MCF 10A (cell line): ENCODE measurements at regions not wholly inside any gene's neighbourhood (a gene's known extent, or its start where the extent isn't known, plus 50 kb on each side); places are given as distances from the start of the nearest gene placed in this dataset.

Source experiments
- BruUV-seq: library from RNA; stranded (reverse); fragments of 400-500 nt; replicated peaks from 2 replicates; lab custom pipeline; 2021; lab: Mats Ljungman, UMichigan
- CTCF ChIA-PET: fragments of 300-600 bp; sonication (Branson Sonifier 250); formaldehyde crosslinking; extraction: SDS; loops from one replicate; lab custom pipeline; 2021; ENCODE audit warnings: antibody characterized with exemption, inconsistent platforms; lab: Yijun Ruan, JAX
- POLR2A ChIA-PET: fragments of 300-600, 350-650 bp; sonication (Branson Sonifier 250); formaldehyde crosslinking; extraction: SDS; loops from one replicate; lab custom pipeline; 2020; ENCODE audit warnings: antibody characterized with exemption, inconsistent platforms; lab: Yijun Ruan, JAX
- DNase-seq: peaks from one replicate; pipeline ENCODE4 v3.0.0-alpha.2; 2018; ENCODE audit not compliant: unreplicated experiment
- H3K27ac Mint-ChIP-seq: one replicate; pipeline ENCODE4 v1.8.0; 2022; ENCODE audit warnings: mild to moderate bottlenecking, low read depth, mixed read lengths; ENCODE audit not compliant: unreplicated experiment
- H3K27me3 Mint-ChIP-seq: one replicate; pipeline ENCODE4 v1.8.0; 2022; ENCODE audit warnings: mixed read lengths; ENCODE audit not compliant: insufficient read depth, unreplicated experiment
- H3K36me3 Mint-ChIP-seq: one replicate; pipeline ENCODE4 v1.8.0; 2022; ENCODE audit warnings: mild to moderate bottlenecking, moderate library complexity, mixed read lengths; ENCODE audit not compliant: insufficient read depth, unreplicated experiment
- H3K4me1 Mint-ChIP-seq: one replicate; pipeline ENCODE4 v1.8.0; 2022; ENCODE audit warnings: mixed read lengths; ENCODE audit not compliant: insufficient read depth, unreplicated experiment
- H3K4me3 Mint-ChIP-seq: one replicate; pipeline ENCODE4 v1.8.0; 2022; ENCODE audit warnings: mild to moderate bottlenecking, moderate library complexity, mixed read lengths; ENCODE audit not compliant: unreplicated experiment
- H3K9me3 Mint-ChIP-seq: one replicate; pipeline ENCODE4 v1.8.0; 2022; ENCODE audit warnings: mixed read lengths; ENCODE audit not compliant: unreplicated experiment
- intact Hi-C: fragments of 100-400 bp; cut with micrococcal nuclease; formaldehyde crosslinking; loops from 2 replicates; pipeline ENCODE4 v1.14.1; 2022
- TF ChIP-seq, protein P1 (sequence below): fragments of 200-600 bp; IDR thresholded peaks from one replicate; pipeline ENCODE4 v1.8.0; 2022; ENCODE audit warnings: antibody characterized with exemption, mild to moderate bottlenecking; ENCODE audit not compliant: unreplicated experiment

DNA sequence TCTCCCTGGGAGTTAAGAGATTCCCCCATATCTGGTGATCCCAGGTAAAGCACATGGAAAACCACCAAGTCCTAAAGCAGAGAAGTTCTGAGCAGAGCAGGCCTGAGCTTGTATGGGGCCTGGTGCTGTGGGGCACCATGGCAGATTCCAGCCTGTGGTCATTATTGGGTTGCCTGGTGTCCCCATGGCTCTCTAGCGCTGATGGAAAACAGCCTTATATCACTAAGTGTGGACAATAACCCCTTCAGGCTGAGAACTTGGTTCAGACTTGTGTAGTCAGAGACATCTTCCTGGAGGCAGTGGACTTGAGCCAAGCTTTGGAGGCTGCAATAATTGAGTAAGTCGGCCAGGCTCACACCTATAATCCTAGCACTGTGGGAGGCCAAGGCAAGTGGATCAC, 96.8 kb downstream of the MCFD2 start:
- H3K4me3 Mint-ChIP-seq, result no peak overlapping the region
- no peaks in the 10 kb centered on the region for H3K27me3 Mint-ChIP-seq
- ChIA-PET CTCF (no interaction called here), POLR2A (interaction anchor here (0.6 to 0.8 kb wide), 3 partner anchors 9 to 42 kb away, joined by 3 to 4 read pairs (median 3); no protein-coding TSS in a partner anchor)
- DNase-seq, result no peak
- TF ChIP-seq, protein P1, sequence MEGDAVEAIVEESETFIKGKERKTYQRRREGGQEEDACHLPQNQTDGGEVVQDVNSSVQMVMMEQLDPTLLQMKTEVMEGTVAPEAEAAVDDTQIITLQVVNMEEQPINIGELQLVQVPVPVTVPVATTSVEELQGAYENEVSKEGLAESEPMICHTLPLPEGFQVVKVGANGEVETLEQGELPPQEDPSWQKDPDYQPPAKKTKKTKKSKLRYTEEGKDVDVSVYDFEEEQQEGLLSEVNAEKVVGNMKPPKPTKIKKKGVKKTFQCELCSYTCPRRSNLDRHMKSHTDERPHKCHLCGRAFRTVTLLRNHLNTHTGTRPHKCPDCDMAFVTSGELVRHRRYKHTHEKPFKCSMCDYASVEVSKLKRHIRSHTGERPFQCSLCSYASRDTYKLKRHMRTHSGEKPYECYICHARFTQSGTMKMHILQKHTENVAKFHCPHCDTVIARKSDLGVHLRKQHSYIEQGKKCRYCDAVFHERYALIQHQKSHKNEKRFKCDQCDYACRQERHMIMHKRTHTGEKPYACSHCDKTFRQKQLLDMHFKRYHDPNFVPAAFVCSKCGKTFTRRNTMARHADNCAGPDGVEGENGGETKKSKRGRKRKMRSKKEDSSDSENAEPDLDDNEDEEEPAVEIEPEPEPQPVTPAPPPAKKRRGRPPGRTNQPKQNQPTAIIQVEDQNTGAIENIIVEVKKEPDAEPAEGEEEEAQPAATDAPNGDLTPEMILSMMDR, result no peak
- H3K36me3 Mint-ChIP-seq, result peaks cover 5% of the 10 kb centered on the region
- no peaks in the 10 kb centered on the region for H3K9me3 Mint-ChIP-seq
- H3K27ac Mint-ChIP-seq, result no peak overlapping the region
- intact Hi-C loops, result no loop called here
- no peaks in the 10 kb centered on the region for H3K4me1 Mint-ChIP-seq
- no TSS peak for BruUV-seq

DNA sequence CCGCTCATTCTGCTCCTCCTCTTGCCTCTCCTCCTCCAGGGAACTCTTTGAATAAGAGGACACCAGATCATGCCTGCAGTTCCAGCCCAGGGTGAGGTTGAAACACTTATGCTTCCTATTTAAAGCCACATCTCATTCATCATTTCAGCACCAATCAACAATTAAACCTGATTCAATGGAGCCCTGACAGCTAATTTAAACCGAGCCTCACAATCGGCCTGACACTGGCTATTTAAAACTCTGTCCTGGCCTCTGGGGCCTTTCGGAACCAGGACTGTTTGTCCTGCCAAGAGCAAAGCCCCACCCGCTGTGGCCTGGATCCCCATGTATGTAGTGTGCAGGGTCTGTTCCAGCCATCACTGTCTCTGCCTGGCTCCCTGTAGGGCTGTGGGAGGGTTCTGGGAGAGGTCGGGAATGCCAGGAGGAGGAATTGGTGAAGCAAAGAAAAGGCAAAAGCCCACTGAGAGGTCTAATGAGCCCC, 97.4 kb downstream of the MCFD2 start:
- ChIA-PET CTCF (interaction anchor here (0.6 to 0.7 kb wide), 2 partner anchors 11 to 20 kb away, joined by 3 to 4 read pairs; no protein-coding TSS in a partner anchor), POLR2A (interaction anchor here (0.6 kb wide), 1 partner anchor 14 kb away, joined by 3 read pairs; no protein-coding TSS in a partner anchor)
- peak overlapping the region; percentile 2 for H3K27ac Mint-ChIP-seq
- H3K36me3 Mint-ChIP-seq, result peaks cover 5% of the 10 kb centered on the region
- no peaks in the 10 kb centered on the region for H3K9me3 Mint-ChIP-seq
- intact Hi-C loops, result no loop called here
- TF ChIP-seq, protein P1, result no peak
- BruUV-seq, result no TSS peak
- DNase-seq, result no peak
- no peak overlapping the region for H3K4me3 Mint-ChIP-seq
- H3K4me1 Mint-ChIP-seq, result no peaks in the 10 kb centered on the region
- no peaks in the 10 kb centered on the region for H3K27me3 Mint-ChIP-seq

DNA sequence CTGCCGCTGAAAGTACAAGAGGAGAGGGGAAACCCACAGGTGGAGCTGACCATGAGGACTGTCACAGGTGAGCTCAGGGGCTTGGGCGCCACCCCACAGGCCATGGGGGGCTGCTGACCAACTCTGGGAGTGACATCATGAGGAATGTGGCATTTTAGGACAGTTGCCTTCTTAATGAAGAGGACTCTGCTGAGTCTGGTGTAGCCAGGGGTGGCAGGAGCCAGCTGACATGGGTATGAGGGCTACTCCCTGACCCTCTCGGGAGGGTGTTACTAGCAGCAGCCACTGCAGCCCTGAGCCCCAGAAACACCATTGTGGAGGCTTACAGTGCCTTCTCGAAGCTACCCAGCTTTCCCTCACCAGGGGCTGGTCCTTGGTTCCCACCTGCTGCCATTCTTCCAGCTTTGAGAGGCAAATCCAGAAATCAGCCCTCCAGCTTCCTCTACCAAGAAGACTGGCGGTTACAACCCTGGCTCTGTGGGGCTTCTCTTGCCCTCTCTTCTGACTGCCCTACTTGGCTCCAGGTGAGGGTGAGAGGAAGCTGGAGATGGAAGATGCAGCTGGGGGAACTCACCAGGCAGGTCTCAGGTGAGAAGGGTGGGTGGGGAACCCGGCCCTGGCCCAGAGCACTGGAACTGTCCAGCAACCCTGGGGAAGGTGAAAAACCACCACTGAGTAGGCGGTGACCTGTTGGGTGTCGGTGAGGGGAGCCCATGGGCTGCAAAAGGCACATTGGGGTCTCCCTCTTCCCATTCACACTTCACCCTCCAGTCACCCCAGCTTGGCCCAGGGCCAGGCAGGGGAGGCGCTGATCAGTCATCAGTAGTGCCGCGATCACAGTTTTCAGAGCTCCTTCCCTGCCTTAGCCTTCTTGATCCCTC, 98.5 kb downstream of the MCFD2 start:
- Mint-ChIP-seq H3K9me3 (no peaks in the 10 kb centered on the region), H3K36me3 (peaks cover 5% of the 10 kb centered on the region), H3K4me3 (no peak overlapping the region), H3K27ac (no peak overlapping the region), H3K27me3 (peaks cover 2% of the 10 kb centered on the region), H3K4me1 (no peaks in the 10 kb centered on the region)
- intact Hi-C loops, result no loop called here
- TF ChIP-seq, protein P1, result no peak
- POLR2A ChIA-PET, result no interaction called here
- no peak for DNase-seq
- no TSS peak for BruUV-seq
- CTCF ChIA-PET, result interaction anchor here (0.5 to 0.6 kb wide), 3 partner anchors 21 to 316 kb away, joined by 3 to 4 read pairs (median 3); no protein-coding TSS in a partner anchor

DNA sequence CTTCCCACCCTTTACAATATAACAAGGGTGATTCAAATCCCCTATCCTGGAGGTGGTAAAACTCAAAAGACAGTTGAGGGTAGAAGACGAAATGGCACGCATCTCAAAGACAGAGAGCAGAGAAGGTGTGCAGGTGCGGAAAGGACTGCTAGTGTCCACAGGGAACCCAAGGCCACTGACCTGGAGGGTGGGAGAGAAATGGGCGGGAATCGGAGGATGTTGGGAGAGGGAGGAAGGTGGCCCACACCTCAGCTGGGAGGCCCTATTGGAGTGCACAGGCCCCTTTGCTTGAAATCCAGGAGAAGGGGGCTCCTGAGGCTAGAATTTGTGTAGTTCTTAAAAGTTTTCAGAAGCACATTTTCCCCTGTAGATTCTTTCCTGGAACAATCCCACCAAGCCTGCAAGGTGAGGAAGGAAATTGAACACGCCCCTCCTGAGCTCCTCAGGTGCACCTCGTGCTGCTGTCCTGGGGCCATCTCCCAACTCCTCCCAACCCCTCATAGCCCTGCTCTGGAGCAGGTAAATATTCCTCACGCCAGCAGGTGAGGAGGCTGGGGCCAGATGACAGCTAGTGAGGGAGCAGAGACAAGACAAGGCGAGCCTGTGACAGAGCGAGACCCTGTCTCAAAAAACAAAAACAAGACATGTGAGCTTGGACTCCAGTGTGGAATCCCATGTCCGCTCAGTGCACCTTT, 99.3 kb downstream of the MCFD2 start:
- POLR2A ChIA-PET, result no interaction called here
- CTCF ChIA-PET, result interaction anchor here (0.5 to 0.6 kb wide), 3 partner anchors 36 to 315 kb away, joined by 3 to 4 read pairs (median 4); no protein-coding TSS in a partner anchor
- TF ChIP-seq, protein P1, result no peak
- peaks cover 10% of the 10 kb centered on the region for H3K27me3 Mint-ChIP-seq
- no peak for DNase-seq
- no peaks in the 10 kb centered on the region for H3K9me3 Mint-ChIP-seq
- intact Hi-C loops, result no loop called here
- H3K4me1 Mint-ChIP-seq, result no peaks in the 10 kb centered on the region
- H3K4me3 Mint-ChIP-seq, result no peak overlapping the region
- no TSS peak for BruUV-seq
- H3K36me3 Mint-ChIP-seq, result peaks cover 5% of the 10 kb centered on the region
- no peak overlapping the region for H3K27ac Mint-ChIP-seq
